Osteocyte (in vitro differentiated cells): ENCODE measurements at regions not wholly inside any gene's neighbourhood (a gene's known extent, or its start where the extent isn't known, plus 50 kb on each side); places are given as distances from the start of the nearest gene placed in this dataset.

Source experiments
- DNase-seq: peaks from one replicate; pipeline ENCODE4 v3.0.0; 2021; ENCODE audit warnings: mixed read lengths; ENCODE audit not compliant: unreplicated experiment; ENCODE audit errors: extremely low spot score
- H3K27ac Mint-ChIP-seq: one replicate; pipeline ENCODE4 v1.8.0; 2021; ENCODE audit warnings: mild to moderate bottlenecking, mixed read lengths; ENCODE audit not compliant: unreplicated experiment
- H3K27me3 Mint-ChIP-seq: one replicate; pipeline ENCODE4 v1.8.0; 2021; ENCODE audit warnings: mixed read lengths; ENCODE audit not compliant: unreplicated experiment
- H3K36me3 Mint-ChIP-seq: one replicate; pipeline ENCODE4 v1.8.0; 2021; ENCODE audit warnings: mixed read lengths; ENCODE audit not compliant: unreplicated experiment
- H3K4me1 Mint-ChIP-seq: one replicate; pipeline ENCODE4 v1.8.0; 2021; ENCODE audit warnings: mixed read lengths; ENCODE audit not compliant: unreplicated experiment
- H3K4me3 Mint-ChIP-seq: one replicate; pipeline ENCODE4 v1.8.0; 2021; ENCODE audit warnings: mild to moderate bottlenecking, moderate library complexity, mixed read lengths; ENCODE audit not compliant: unreplicated experiment
- H3K9me3 Mint-ChIP-seq: one replicate; pipeline ENCODE4 v1.8.0; 2021; ENCODE audit warnings: mixed read lengths; ENCODE audit not compliant: unreplicated experiment
- CTCF ChIP-seq: fragments of 200-600 bp; sonication (generic); IDR thresholded peaks from 2 replicates; pipeline ENCODE4 v1.5.0; 2021; ENCODE audit warnings: antibody characterized with exemption, mild to moderate bottlenecking, moderate library complexity

GRCh38 chr4:96744676-96745075 is 904.8 kb downstream of the PDHA2 start:
- no peak for TF ChIP-seq CTCF

GRCh38 chr4:96753216-96753615 is 913.3 kb downstream of the PDHA2 start:
- no peak for DNase-seq
- no peak overlapping the region for H3K4me3 Mint-ChIP-seq
- peaks cover 3% of the 10 kb centered on the region for H3K27me3 Mint-ChIP-seq
- no peak overlapping the region for H3K27ac Mint-ChIP-seq
- no peaks in the 10 kb centered on the region for H3K36me3 Mint-ChIP-seq
- H3K9me3 Mint-ChIP-seq = peaks cover 10% of the 10 kb centered on the region
- H3K4me1 Mint-ChIP-seq = peaks cover 3% of the 10 kb centered on the region
- no peak for TF ChIP-seq CTCF

More at GRCh38 chr4:96744676-96745075, 904.8 kb downstream of the PDHA2 start:
- Mint-ChIP-seq H3K9me3 (peaks cover 21% of the 10 kb centered on the region), H3K4me3 (no peak overlapping the region), H3K4me1 (no peaks in the 10 kb centered on the region), H3K36me3 (no peaks in the 10 kb centered on the region), H3K27me3 (no peaks in the 10 kb centered on the region), H3K27ac (no peak overlapping the region)
- no peak for DNase-seq

GRCh38 chr4:96755569-96756484 is 915.9 kb downstream of the PDHA2 start:
- Mint-ChIP-seq H3K27ac (no peak overlapping the region), H3K4me1 (peaks cover 7% of the 10 kb centered on the region), H3K4me3 (no peak overlapping the region)

GRCh38 chr4:96756584-96756983 is 916.7 kb downstream of the PDHA2 start:
- no peak for TF ChIP-seq CTCF
- no peak for DNase-seq
- H3K27me3 Mint-ChIP-seq = peaks cover 3% of the 10 kb centered on the region
- H3K4me3 Mint-ChIP-seq = no peak overlapping the region
- H3K9me3 Mint-ChIP-seq = no peaks in the 10 kb centered on the region
- no peaks in the 10 kb centered on the region for H3K36me3 Mint-ChIP-seq
- peaks cover 7% of the 10 kb centered on the region for H3K4me1 Mint-ChIP-seq
- H3K27ac Mint-ChIP-seq = no peak overlapping the region

More at GRCh38 chr4:96755569-96756484, 915.9 kb downstream of the PDHA2 start:
- no peaks in the 10 kb centered on the region for H3K36me3 Mint-ChIP-seq
- DNase-seq = no peak
- H3K27me3 Mint-ChIP-seq = peaks cover 3% of the 10 kb centered on the region
- no peak for TF ChIP-seq CTCF
- no peaks in the 10 kb centered on the region for H3K9me3 Mint-ChIP-seq

GRCh38 chr4:96763546-96763945 is 923.7 kb downstream of the PDHA2 start:
- Mint-ChIP-seq H3K4me3 (no peak overlapping the region), H3K9me3 (peaks cover 6% of the 10 kb centered on the region), H3K4me1 (peaks cover 25% of the 10 kb centered on the region), H3K27me3 (peaks cover 3% of the 10 kb centered on the region), H3K36me3 (no peaks in the 10 kb centered on the region), H3K27ac (no peak overlapping the region)
- TF ChIP-seq CTCF = no peak
- no peak for DNase-seq
